IMR-90 (cell line): ENCODE measurements at regions not wholly inside any gene's neighbourhood (a gene's known extent, or its start where the extent isn't known, plus 50 kb on each side); places are given as distances from the start of the nearest gene placed in this dataset.

ENCODE experiments used
- ATAC-seq: fragments of 200-7000 bp; cut with Tn5 transposase; 2 replicates; pipeline ENCODE4 v1.9.1; 2020; ENCODE audit warnings: low read depth, mild to moderate bottlenecking, moderate library complexity
- BruUV-seq: library from RNA; stranded (reverse); fragments of 400-500 nt; replicated peaks from 2 replicates; lab custom pipeline; 2021; lab: Mats Ljungman, UMichigan
- CTCF ChIA-PET: fragments of 300-600 bp; formaldehyde crosslinking; extraction: SDS; loops from one replicate; lab custom pipeline; 2021; ENCODE audit warnings: antibody characterized with exemption; lab: Yijun Ruan, JAX
- POLR2A ChIA-PET: fragments of 300-600 bp; sonication (Branson Sonifier 250); formaldehyde crosslinking; loops from one replicate; lab custom pipeline; 2022; ENCODE audit warnings: antibody characterized with exemption; ENCODE audit not compliant: unreplicated experiment; lab: Charles Lee
- DNase-seq: peaks from one replicate; pipeline ENCODE4 v3.0.0; 2013
- H2AFZ ChIP-seq: replicated peaks from 2 replicates; pipeline ENCODE3; 2013; ENCODE audit warnings: low read length, mild to moderate bottlenecking; ENCODE audit not compliant: poor library complexity
- H2AK5ac ChIP-seq: 2 replicates; pipeline ENCODE4 v1.6.1; 2013; ENCODE audit warnings: low read depth, low read length, inconsistent platforms
- H2AK9ac ChIP-seq: replicated peaks from 2 replicates; pipeline ENCODE3; 2013; ENCODE audit warnings: mild to moderate bottlenecking, low read depth, low read length, moderate library complexity; ENCODE audit not compliant: poor library complexity
- H2BK120ac ChIP-seq: 2 replicates; pipeline ENCODE4 v1.6.1; 2013; ENCODE audit warnings: low read depth, low read length, inconsistent platforms
- H2BK15ac ChIP-seq: 3 replicates; pipeline ENCODE4 v1.6.1; 2013; ENCODE audit warnings: low read depth, low read length, inconsistent platforms
- H2BK20ac ChIP-seq: 2 replicates; pipeline ENCODE4 v1.6.1; 2013; ENCODE audit warnings: low read depth, mild to moderate bottlenecking, inconsistent platforms, low read length, moderate library complexity
- H2BK5ac ChIP-seq: 2 replicates; pipeline ENCODE4 v1.6.1; 2013; ENCODE audit warnings: mild to moderate bottlenecking, low read depth, low read length, inconsistent platforms; ENCODE audit not compliant: poor library complexity, severe bottlenecking
- H3K14ac ChIP-seq: replicated peaks from 2 replicates; pipeline ENCODE4 v1.6.1; 2013; ENCODE audit warnings: low read depth, low read length, inconsistent platforms
- H3K18ac ChIP-seq: 2 replicates; pipeline ENCODE4 v1.6.1; 2013; ENCODE audit warnings: low read depth, low read length, control low read depth
- H3K23ac ChIP-seq: 2 replicates; pipeline ENCODE4 v1.6.1; 2013; ENCODE audit warnings: low read depth, low read length, inconsistent platforms
- H3K27ac ChIP-seq: 2 replicates; pipeline ENCODE4 v1.5.1; 2013; ENCODE audit warnings: mild to moderate bottlenecking, control low read depth, low read length; ENCODE audit not compliant: insufficient read depth
- H3K27me3 ChIP-seq: 2 replicates; pipeline ENCODE4 v1.6.1; 2013; ENCODE audit warnings: low read length; ENCODE audit not compliant: control insufficient read depth, insufficient read depth
- H3K36me3 ChIP-seq: 2 replicates; pipeline ENCODE4 v1.6.1; 2013; ENCODE audit warnings: low read length, mixed read lengths; ENCODE audit not compliant: control insufficient read depth, insufficient read depth
- H3K4ac ChIP-seq: 2 replicates; pipeline ENCODE4 v1.6.1; 2013; ENCODE audit warnings: low read depth, low read length, inconsistent platforms
- H3K4me1 ChIP-seq: 2 replicates; pipeline ENCODE4 v1.6.1; 2013; ENCODE audit warnings: low read length, mixed read lengths; ENCODE audit not compliant: control insufficient read depth, insufficient read depth
- H3K4me2 ChIP-seq: 2 replicates; pipeline ENCODE4 v1.6.1; 2013; ENCODE audit warnings: low read depth, mild to moderate bottlenecking, control low read depth, low read length, moderate library complexity
- H3K4me3 ChIP-seq: 2 replicates; pipeline ENCODE4 v1.5.1; 2013; ENCODE audit warnings: low read depth, mild to moderate bottlenecking, control low read depth, low read length, moderate library complexity; ENCODE audit not compliant: insufficient read depth
- H3K56ac ChIP-seq: 2 replicates; pipeline ENCODE4 v1.6.1; 2013; ENCODE audit warnings: low read length, inconsistent platforms; ENCODE audit not compliant: insufficient read depth; ENCODE audit errors: extremely low read depth
- H3K79me1 ChIP-seq, 2 experiments: 2 replicates each; pipeline ENCODE4 v1.6.1; 2013; ENCODE audit warnings: low read length in 2 of 2, inconsistent platforms in 1 of 2, low read depth in 1 of 2
- H3K9ac ChIP-seq: 2 replicates; pipeline ENCODE4 v1.6.1; 2013; ENCODE audit warnings: low read depth, low read length, control low read depth
- H3K9me1 ChIP-seq: 2 replicates; pipeline ENCODE4 v1.6.1; 2013; ENCODE audit warnings: low read length, inconsistent platforms; ENCODE audit not compliant: insufficient read depth
- H3K9me3 ChIP-seq: 2 replicates; pipeline ENCODE4 v1.6.1; 2013; ENCODE audit warnings: low read length; ENCODE audit not compliant: control insufficient read depth, insufficient read depth
- H4K20me1 ChIP-seq: 2 replicates; pipeline ENCODE4 v1.6.1; 2013; ENCODE audit warnings: low read length, inconsistent platforms; ENCODE audit not compliant: insufficient read depth
- H4K5ac ChIP-seq: 2 replicates; pipeline ENCODE4 v1.6.1; 2013; ENCODE audit warnings: mild to moderate bottlenecking, low read depth, low read length, control low read depth
- H4K8ac ChIP-seq, 2 experiments: 2 replicates each; pipeline ENCODE4 v1.6.1; 2013; ENCODE audit warnings: low read depth in 2 of 2, low read length in 2 of 2, control low read depth in 1 of 2, inconsistent platforms in 1 of 2
- H4K91ac ChIP-seq: 2 replicates; pipeline ENCODE4 v1.6.1; 2013; ENCODE audit warnings: low read depth, low read length, inconsistent platforms; ENCODE audit not compliant: insufficient read depth
- FOS ChIP-seq: fragments of 150-350 bp; IDR thresholded peaks from 2 replicates; pipeline ENCODE4 v1.6.1; 2016; ENCODE audit warnings: low read depth, low read length
- NFE2L2 ChIP-seq: fragments of 150-350 bp; IDR thresholded peaks from 2 replicates; pipeline ENCODE4 v1.6.1; 2016; ENCODE audit warnings: low read depth, mild to moderate bottlenecking, low read length
- RCOR1 ChIP-seq: IDR thresholded peaks from 2 replicates; pipeline ENCODE4 v1.6.1; 2012; ENCODE audit warnings: mild to moderate bottlenecking, low read length, improper control_type of control experiment; ENCODE audit not compliant: insufficient replicate concordance
- WGBS, 2 experiments: methylation state at CpG; one replicate each; pipeline versions ENCODE4 v1.1.5 to v1.1.7; 2013; ENCODE audit warnings: missing lambda C conversion rate in 2 of 2; ENCODE audit not compliant: insufficient read length in 1 of 2; ENCODE audit errors: extremely low coverage in 2 of 2; 5-methylcytosine and 5-hydroxymethylcytosine counted together
- dilution Hi-C: fragments of 300-500 bp; cut with HindIII; formaldehyde crosslinking; loops from one replicate; pipeline ENCODE4 v1.14.3; 2018; ENCODE audit warnings: low sequenced_read_pairs; ENCODE audit not compliant: unreplicated experiment
- in situ Hi-C: fragments of 300-500 bp; cut with MboI; formaldehyde crosslinking; loops from 3 replicates; pipeline ENCODE4 v1.14.3; 2019; ENCODE audit warnings: low sequenced_read_pairs, inconsistent platforms, mixed read lengths
- intact Hi-C: fragments of 100-400 bp; cut with micrococcal nuclease; formaldehyde crosslinking; loops from 2 replicates; pipeline ENCODE4 v1.10.0; 2022
- TF ChIP-seq, protein P1 (sequence below): conservative IDR thresholded peaks from 2 replicates; pipeline ENCODE4 v1.5.1; 2012; ENCODE audit warnings: mild to moderate bottlenecking, low read depth, low read length, improper control_type of control experiment

DNA sequence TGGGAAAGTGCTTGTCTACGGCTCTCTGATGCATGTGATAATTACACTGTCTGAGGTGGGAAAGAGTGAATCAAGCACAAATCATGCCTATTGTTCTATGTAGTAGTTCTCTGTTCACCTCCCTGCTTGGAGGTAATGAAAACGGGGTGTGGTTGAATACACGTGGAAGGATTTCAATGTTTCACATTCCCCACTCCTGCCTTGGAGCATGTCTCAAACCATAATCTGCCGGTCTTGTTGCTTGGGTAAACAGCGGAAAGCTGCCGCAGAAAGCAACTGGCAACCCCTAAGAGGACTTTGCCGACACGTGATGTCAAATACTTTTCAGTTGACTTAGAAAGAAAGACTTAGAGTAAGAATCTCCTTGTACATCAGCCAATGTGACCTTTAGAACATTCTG is 63.5 kb upstream of the MOCS2 start:
- Histone ChIP-seq H3K4me2 (no peak overlapping the region), H3K23ac (no peak overlapping the region), H2AFZ (no peak overlapping the region), H3K79me1 (no peaks in the 10 kb centered on the region), H2BK5ac (no peak overlapping the region), H2BK20ac (peak overlapping the region; percentile 67), H3K4me1 (no peaks in the 10 kb centered on the region), H3K9ac (no peak overlapping the region), H4K91ac (peak overlapping the region; percentile 30; the same call in 1 of the 2 replicates), H4K8ac (no peak overlapping the region), H3K18ac (peak overlapping the region; percentile 58; the same call in 1 of the 2 replicates), H3K36me3 (no peaks in the 10 kb centered on the region), H4K5ac (peak overlapping the region; percentile 66), H3K27ac (no peak overlapping the region), H3K4me3 (no peak overlapping the region), H3K14ac (peak overlapping the region; percentile 76; the same call in 1 of the 2 replicates), H3K56ac (no peak overlapping the region), H3K9me1 (no peaks in the 10 kb centered on the region), H3K4ac (peak overlapping the region; percentile 45; the same call in 1 of the 2 replicates), H4K20me1 (no peaks in the 10 kb centered on the region), H2BK120ac (peak overlapping the region; percentile 16; the same call in 1 of the 2 replicates), H3K27me3 (no peaks in the 10 kb centered on the region), H2AK9ac (no peak overlapping the region), H2AK5ac (peak overlapping the region; percentile 66; the same call in 1 of the 2 replicates), H3K9me3 (0 out of 2 replicates have a peak, but pooled peaks cover 2% of the 10 kb centered on the region), H2BK15ac (0 out of 3 replicates have a peak overlapping the region, but pooled peaks have one; percentile 15)
- intact Hi-C loops (loop anchor here (10.0 kb wide), 1 partner anchor 192 kb away; no protein-coding TSS in a partner anchor), in situ Hi-C loops (no loop called here), dilution Hi-C loops (no loop called here)
- CTCF ChIA-PET, result no interaction called here
- ATAC-seq (no peak), DNase-seq (no peak)
- WGBS, 2 experiments, result no CpG with 5 or more reads among the region's 8 CpGs
- POLR2A ChIA-PET, result no interaction called here
- TF ChIP-seq NFE2L2, result no peak
- TF ChIP-seq RCOR1, result no peak
- no peak for TF ChIP-seq FOS
- TF ChIP-seq, protein P1, sequence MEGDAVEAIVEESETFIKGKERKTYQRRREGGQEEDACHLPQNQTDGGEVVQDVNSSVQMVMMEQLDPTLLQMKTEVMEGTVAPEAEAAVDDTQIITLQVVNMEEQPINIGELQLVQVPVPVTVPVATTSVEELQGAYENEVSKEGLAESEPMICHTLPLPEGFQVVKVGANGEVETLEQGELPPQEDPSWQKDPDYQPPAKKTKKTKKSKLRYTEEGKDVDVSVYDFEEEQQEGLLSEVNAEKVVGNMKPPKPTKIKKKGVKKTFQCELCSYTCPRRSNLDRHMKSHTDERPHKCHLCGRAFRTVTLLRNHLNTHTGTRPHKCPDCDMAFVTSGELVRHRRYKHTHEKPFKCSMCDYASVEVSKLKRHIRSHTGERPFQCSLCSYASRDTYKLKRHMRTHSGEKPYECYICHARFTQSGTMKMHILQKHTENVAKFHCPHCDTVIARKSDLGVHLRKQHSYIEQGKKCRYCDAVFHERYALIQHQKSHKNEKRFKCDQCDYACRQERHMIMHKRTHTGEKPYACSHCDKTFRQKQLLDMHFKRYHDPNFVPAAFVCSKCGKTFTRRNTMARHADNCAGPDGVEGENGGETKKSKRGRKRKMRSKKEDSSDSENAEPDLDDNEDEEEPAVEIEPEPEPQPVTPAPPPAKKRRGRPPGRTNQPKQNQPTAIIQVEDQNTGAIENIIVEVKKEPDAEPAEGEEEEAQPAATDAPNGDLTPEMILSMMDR, result no peak
- BruUV-seq, result no TSS peak
